NCI-H82 (cell line): ENCODE measurements at regions not wholly inside any gene's neighbourhood (a gene's known extent, or its start where the extent isn't known, plus 50 kb on each side); places are given as distances from the start of the nearest gene placed in this dataset.
A peak's percentile ranks its signal among the peaks of the same experiment; 100 is the strongest.
"Not testable (repeated sequence)": the region's sequence is repeated elsewhere in the genome, so short reads cannot be mapped to it uniquely, and the experiment has no call there.

ENCODE experiments used
- DNase-seq: peaks from one replicate; lab custom pipeline; 2025; lab: John Stamatoyannopoulos, UW

DNA sequence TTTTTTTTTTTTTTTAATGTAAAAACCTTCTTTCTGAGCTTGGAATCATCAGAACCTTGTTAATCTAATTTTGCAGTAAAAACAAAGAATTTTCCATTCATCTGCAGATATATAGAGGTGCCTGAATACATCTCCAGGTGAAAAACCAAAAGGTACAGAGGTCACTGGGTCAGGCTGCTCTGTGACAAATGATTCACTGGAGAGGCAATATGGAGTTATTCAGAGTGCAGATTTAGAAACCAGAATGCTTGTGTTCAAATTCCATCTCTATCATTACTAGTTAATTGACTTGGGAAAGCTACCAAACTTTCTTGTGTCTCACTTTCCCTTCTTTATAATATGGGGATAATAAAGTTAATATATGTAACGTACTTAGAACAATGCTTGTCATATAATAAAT is 51.5 kb upstream of the C1orf53 start:
- DNase-seq, result no peak

DNA sequence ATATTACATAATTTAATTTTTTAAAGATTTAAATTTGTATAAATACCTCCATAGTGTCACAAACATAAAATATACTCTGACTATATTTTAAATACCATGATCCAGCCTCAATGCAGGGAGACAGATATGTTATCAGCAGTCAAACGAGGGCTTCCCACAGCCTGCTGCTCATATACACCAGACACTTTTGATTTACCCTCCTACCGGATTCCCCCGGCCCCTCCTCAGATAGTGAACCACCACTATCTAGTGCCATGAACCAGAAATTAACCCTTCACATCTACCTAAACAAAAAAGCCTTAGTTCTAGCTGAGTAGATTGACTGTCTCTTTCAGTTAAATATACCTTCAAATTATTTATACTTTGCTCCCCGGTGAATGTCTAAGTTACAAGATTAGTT is 52.4 kb upstream of the C1orf53 start:
- no peak for DNase-seq

DNA sequence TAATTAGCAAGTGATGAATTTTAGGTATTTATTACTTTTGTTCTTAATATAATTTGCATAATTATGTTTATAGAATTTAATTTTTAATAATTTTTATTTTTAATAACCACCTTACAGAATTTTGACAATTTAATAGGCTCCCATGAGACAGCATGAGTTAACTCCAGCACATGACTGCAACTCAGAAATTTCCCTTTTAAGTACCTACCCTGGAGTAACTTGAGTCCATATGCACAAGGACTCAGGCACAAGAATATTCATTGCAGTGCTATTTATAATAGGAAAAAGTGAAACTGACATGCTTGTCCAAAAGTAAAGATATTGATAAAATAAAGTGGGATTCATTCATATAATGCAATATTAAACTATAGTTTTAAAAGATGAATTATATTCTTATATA is 54.1 kb upstream of the C1orf53 start:
- DNase-seq, result no peak

DNA sequence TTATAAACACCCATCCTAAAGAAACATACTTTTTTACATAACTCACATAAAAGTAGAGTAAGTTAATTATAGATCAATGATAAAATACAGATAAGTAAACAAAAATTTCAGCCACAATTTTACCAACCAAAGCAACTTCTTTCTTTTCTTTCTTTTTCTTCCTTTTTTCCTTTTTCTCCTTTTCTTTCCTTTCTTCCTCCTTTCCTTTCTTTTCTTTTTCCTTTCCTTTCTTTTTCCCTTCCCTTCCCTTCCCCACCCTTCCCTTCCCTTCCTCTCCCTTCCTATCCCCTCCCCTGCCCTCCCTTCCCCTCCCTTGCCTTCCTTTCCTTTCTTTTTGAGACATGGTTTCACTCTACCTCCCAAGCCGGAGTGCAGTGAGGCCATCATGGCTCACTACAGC is 56.5 kb upstream of the C1orf53 start:
- DNase-seq, result no peak

DNA sequence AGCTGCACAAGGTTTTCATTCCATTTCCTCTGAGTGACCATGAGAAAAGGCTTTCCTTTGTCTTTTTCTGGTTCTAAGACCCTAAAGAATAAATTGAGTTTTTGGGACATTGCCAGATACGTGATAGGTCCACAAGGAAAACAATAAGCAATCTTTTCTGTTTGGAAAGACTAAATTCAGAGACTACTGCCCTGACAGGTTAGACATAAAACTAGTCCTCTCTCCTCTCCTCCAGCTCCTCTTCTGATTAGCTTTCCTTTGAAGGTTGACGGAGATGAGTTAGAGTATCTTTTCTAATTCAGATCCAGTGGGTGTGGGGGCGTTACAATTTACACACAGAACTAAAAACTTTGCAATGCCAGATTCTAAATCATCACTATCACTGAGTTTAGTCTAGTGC is 57.8 kb upstream of the C1orf53 start:
- no peak for DNase-seq

DNA sequence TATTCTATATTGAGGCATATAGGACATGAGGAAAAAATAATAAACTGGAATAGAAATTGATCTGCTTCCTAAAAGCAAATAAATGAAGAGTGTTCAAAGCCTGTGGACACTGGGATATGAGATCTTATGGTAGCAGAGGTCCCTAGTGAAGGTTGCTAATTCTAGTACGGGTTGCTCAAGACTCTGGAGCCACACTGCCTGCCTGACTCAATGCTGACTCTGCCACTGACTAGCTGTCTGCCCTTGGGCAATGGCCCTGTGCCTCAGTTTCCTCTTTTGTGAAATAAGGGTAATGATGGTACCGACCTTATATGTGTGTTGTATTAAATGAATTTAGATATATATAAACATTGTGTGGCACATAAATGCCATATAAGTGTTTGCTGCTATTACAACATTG is 59.0 kb upstream of the C1orf53 start:
- no peak for DNase-seq

DNA sequence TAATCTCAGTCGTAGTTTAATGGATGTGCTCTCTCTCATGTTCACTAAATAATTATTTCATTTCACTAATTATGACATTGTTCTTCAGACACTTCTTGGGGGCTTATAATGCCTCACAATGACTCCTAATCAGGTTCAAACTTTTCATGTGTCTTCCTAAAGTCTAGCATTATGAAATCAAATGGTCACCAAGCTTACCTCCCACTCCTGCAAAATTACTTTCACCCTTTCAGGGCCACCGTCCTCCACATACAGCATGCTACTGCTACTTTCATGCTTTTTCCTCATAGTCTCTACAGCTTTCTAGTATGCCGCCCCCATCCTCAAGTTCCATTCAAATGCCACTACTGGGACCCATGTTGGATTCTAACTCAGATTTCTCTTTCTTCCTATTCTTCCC is 59.8 kb upstream of the C1orf53 start:
- no peak for DNase-seq

DNA sequence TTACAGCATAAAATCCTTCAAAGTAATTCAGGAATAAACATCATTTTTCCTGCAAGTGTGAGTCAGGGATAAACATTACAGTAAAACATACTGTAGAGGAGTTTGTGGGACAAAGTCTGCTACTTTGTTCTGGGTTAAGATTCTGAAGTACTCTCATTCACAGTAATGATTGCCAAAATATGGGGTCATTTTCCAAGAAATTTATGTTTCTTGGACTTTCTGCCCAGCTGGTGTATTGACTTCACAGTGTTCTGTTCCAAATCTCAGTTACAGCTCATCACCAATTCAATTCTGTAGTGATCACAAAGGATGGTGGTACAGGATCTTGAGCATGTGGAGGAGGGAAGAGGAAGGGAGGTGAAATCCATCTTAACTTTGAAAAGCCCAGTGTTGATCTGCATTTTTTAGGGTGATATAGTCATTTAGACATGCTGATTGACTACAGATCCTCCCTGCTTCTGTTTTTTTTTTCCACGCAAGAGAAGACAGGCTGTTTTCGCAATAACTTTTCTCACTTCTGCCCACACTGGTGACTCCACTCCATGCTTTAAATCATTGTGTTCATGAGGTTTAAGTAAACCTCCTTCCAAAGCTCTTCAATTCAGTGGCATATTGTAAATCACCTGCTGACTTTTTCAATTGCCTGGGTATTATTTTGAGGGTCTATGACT is 60.4 kb upstream of the C1orf53 start:
- DNase-seq, result no peak

DNA sequence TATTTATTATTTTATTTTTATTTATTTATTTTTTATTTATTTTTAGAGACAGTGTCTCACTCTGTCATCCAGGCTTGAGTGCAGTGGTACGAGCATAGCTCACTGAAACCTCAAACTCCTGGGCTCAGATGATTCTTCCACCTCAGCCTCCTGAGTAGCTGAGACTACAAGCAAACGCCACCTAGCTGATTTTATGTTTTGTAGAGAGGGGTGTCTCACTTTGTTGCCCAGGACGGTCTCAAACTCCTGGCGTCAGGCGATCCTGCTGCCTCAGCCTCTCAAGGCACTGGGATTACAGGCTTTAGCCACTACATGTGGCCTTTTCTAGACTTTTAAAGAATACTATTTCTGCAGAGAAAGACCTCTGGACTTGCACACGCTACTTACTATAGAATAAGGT is 61.3 kb upstream of the C1orf53 start:
- DNase-seq, result no peak

DNA sequence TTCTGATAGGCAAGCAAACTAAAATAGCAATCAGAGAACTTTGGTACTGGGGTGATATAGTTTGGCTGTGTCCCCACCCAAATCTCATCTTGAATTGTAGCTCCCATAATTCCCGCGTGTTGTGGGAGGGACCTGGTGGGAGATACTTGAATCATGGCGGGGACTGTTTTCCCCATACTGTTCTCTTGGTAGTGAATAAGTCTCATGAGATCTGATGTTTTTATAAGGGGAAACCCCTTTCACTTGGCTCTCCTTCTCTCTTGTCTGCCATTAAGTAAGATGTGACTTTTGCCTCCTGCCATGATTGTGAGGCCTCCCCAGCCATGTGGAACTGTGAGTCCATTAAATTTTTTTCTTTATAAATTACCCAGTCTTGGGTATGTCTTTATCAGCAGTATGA is 62.6 kb upstream of the C1orf53 start:
- DNase-seq, result not testable (repeated sequence)

DNA sequence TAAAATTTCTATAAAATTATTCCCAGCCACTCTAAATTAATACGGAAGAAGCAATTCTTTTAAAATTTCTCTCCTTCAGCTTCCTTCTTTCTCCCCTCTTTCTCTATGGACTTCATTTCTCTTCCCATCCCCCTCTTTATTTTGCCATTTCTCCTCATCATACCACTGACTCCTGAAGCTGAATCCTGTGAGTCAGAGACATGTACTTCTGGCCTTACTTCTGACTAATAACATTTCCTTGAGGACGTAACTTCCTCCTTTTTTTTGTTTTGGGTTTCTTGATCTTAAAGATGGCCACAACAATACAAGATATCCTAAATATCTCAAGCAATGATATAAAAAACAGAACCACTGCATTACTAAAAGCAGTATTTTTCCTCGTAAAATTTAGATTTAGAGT is 63.6 kb upstream of the DENND1B start:
- DNase-seq, result no peak

DNA sequence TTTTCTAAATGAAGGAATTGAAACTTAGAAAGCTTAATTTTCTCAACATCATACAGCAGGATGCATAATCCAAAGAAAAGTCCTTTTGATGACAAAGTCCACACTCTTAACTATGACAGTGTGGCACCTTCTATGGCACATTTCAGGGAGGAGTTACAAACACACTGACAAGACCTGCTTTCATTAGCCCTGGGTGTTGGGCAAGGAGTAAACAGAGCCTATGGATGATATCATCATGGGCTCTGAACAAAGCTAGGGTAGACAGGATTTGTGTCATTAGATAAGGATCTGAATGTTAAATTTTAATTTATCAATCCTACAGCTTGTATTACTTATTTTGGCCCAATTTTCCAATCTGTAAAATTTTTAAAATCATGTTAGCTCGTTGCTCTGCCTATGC is 62.6 kb upstream of the DENND1B start:
- DNase-seq, result no peak

DNA sequence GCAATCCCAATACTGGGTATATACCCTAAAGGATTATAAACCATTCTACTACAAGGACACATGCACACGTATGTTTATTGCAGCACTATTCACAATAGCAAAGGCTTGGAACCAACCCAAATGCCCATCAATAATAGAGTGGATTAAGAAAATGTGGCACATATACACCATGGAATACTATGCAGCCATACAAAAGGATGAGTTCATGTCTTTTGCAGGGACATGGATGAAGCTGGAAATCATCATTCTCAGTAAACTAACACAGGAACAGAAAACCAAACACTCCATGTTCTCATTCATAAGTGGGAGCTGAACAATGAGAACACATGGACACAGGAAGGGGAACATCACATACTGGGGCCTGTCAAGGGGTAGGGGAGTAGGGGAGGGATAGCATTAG is 61.1 kb upstream of the DENND1B start:
- DNase-seq, result not testable (repeated sequence)

DNA sequence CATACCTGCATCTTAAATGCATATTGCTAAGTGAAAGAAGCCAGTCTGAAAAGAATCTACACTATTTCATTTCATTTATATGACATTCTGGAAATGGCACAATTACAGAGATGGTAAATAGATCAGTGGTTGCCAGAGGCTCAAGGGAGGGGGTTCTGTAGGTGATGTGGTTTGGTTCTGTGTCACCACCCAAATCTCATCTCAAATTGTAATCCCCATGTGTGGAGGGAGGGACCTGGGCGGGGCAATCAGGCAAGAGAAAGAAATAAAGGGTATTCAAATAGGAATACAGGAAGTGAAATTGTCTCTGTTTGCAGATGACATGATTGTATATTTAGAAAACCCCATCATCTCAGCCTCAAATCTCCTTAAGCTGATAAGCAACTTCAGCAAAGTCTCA is 53.7 kb upstream of the DENND1B start:
- DNase-seq, result not testable (repeated sequence)

DNA sequence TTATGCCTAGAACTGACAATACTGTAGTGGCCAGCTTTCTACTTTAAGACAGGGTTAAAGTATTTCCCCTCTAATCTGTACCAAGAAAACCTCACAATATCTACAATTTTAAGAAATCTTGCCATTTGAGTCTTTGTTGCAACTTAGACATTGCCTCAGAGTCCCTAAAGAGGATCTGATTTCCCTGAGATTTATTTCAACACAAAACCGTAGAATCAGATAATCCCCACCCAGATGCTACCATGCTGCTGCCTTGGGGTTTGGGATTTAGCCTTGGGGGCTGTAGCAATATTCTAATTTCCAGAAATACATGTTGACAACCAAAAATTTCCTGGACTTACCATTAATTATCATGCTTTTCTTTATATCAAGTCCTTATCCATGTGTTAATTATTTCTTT is 50.3 kb upstream of the DENND1B start:
- DNase-seq, result peak; percentile 62
